Suprapubic skin (tissue), 4 donors: ENCODE measurements at regions not wholly inside any gene's neighbourhood (a gene's known extent, or its start where the extent isn't known, plus 50 kb on each side); places are given as distances from the start of the nearest gene placed in this dataset.

Experiments
- DNase-seq, 2 donors: peaks; one replicate each; pipeline ENCODE4 v3.0.0-alpha.2; 2019; ENCODE audit warnings: low spot score in 2 of 2
- H3K27ac ChIP-seq: fragments of 200-600 bp; sonication (generic); one replicate; pipeline ENCODE4 v1.5.1; 2019
- H3K27me3 ChIP-seq: fragments of 200-600 bp; sonication (generic); one replicate; pipeline ENCODE4 v1.5.1; 2019
- H3K36me3 ChIP-seq: fragments of 200-600 bp; sonication (generic); one replicate; pipeline ENCODE4 v1.5.1; 2019
- H3K4me1 ChIP-seq: fragments of 200-600 bp; sonication (generic); one replicate; pipeline ENCODE4 v1.5.1; 2019
- H3K4me3 ChIP-seq: fragments of 200-600 bp; sonication (generic); one replicate; pipeline ENCODE4 v1.5.1; 2019; ENCODE audit warnings: mild to moderate bottlenecking
- H3K9me3 ChIP-seq: fragments of 200-600 bp; sonication (generic); one replicate; pipeline ENCODE4 v1.5.1; 2019
- CTCF ChIP-seq, 2 donors: fragments of 200-600 bp in 1 of 2; fragments of 450-650 bp in 1 of 2; sonication (generic) in 1 of 2; IDR thresholded peaks; one replicate each; pipeline ENCODE4 v1.5.1; 2016 to 2019; ENCODE audit warnings: antibody characterized with exemption in 2 of 2, mild to moderate bottlenecking in 1 of 2, moderate library complexity in 1 of 2
- EP300 ChIP-seq: sonication (generic); formaldehyde crosslinking; IDR thresholded peaks from one replicate; pipeline ENCODE4 v1.6.1; 2017; ENCODE audit warnings: antibody characterized with exemption
- POLR2A ChIP-seq, 2 donors: fragments of 450-650 bp; IDR thresholded peaks; one replicate each; pipeline ENCODE4 v1.6.1; 2017; ENCODE audit warnings: antibody characterized with exemption in 2 of 2, mild to moderate bottlenecking in 2 of 2, moderate library complexity in 2 of 2
- POLR2AphosphoS5 ChIP-seq, 3 donors: sonication (generic); formaldehyde crosslinking; IDR thresholded peaks; one replicate each; pipeline ENCODE4 v1.6.1; 2017; ENCODE audit warnings: antibody characterized with exemption in 3 of 3
- WGBS: methylation state at CpG from one replicate; pipeline ENCODE4 v1.1.5; 2018; 5-methylcytosine and 5-hydroxymethylcytosine counted together

GRCh38 chr5:82596451-82596850 lies 318.3 kb upstream of the RPS23 start:
- Histone ChIP-seq H3K4me1 (no peaks in the 10 kb centered on the region), H3K36me3 (no peaks in the 10 kb centered on the region), H3K27me3 (no peaks in the 10 kb centered on the region), H3K27ac (no peak overlapping the region), H3K4me3 (no peak overlapping the region), H3K9me3 (no peaks in the 10 kb centered on the region)
- DNase-seq = no peak
- TF ChIP-seq EP300 = no peak
- no peak for TF ChIP-seq POLR2A (IDR thresholded peaks at IDR 0.05)
- TF ChIP-seq CTCF (IDR thresholded peaks at IDR 0.05) = no peak
- WGBS = 93% methylated on average over 5 of the region's 5 CpGs

GRCh38 chr5:82595113-82595512 lies 317.0 kb upstream of the RPS23 start:
- no peaks in the 10 kb centered on the region for H3K9me3 ChIP-seq
- H3K4me1 ChIP-seq = no peaks in the 10 kb centered on the region
- DNase-seq = no peak
- H3K4me3 ChIP-seq = no peak overlapping the region
- H3K27me3 ChIP-seq = no peaks in the 10 kb centered on the region
- no peak overlapping the region for H3K27ac ChIP-seq
- no peak for TF ChIP-seq EP300
- TF ChIP-seq POLR2AphosphoS5 (IDR thresholded peaks at IDR 0.05) = no peak
- no peak for TF ChIP-seq POLR2A (IDR thresholded peaks at IDR 0.05)
- no peak for TF ChIP-seq CTCF (IDR thresholded peaks at IDR 0.05)
- no peaks in the 10 kb centered on the region for H3K36me3 ChIP-seq
- WGBS = 79% methylated on average over 4 of the region's 4 CpGs

GRCh38 chr5:82594097-82594496 lies 315.9 kb upstream of the RPS23 start:
- 80% methylated on average over 1 of the region's 1 CpG for WGBS
- no peaks in the 10 kb centered on the region for H3K27me3 ChIP-seq

GRCh38 chr5:82593481-82593880 lies 315.3 kb upstream of the RPS23 start:
- no peak for TF ChIP-seq POLR2A (IDR thresholded peaks at IDR 0.05)
- no peak for TF ChIP-seq CTCF (IDR thresholded peaks at IDR 0.05)
- TF ChIP-seq EP300 = no peak
- TF ChIP-seq POLR2AphosphoS5 (IDR thresholded peaks at IDR 0.05) = no peak

More at GRCh38 chr5:82594097-82594496, 315.9 kb upstream of the RPS23 start:
- Histone ChIP-seq H3K4me3 (no peak overlapping the region), H3K4me1 (no peaks in the 10 kb centered on the region), H3K9me3 (no peaks in the 10 kb centered on the region), H3K36me3 (no peaks in the 10 kb centered on the region), H3K27ac (no peak overlapping the region)
- no peak for TF ChIP-seq POLR2AphosphoS5 (IDR thresholded peaks at IDR 0.05)
- TF ChIP-seq EP300 = no peak
- TF ChIP-seq CTCF (IDR thresholded peaks at IDR 0.05) = no peak
- no peak for TF ChIP-seq POLR2A (IDR thresholded peaks at IDR 0.05)
- no peak for DNase-seq

GRCh38 chr5:82591021-82591515 lies 312.9 kb upstream of the RPS23 start:
- no peak for DNase-seq

More at GRCh38 chr5:82593481-82593880, 315.3 kb upstream of the RPS23 start:
- Histone ChIP-seq H3K4me1 (no peaks in the 10 kb centered on the region), H3K36me3 (no peaks in the 10 kb centered on the region), H3K4me3 (no peak overlapping the region), H3K9me3 (no peaks in the 10 kb centered on the region), H3K27me3 (no peaks in the 10 kb centered on the region), H3K27ac (no peak overlapping the region)
- no peak for DNase-seq
- 55% methylated on average over 1 of the region's 1 CpG for WGBS

GRCh38 chr5:82590112-82590511 lies 312.0 kb upstream of the RPS23 start:
- no peak for DNase-seq
- no peaks in the 10 kb centered on the region for H3K4me1 ChIP-seq

More at GRCh38 chr5:82591021-82591515, 312.9 kb upstream of the RPS23 start:
- no peak for TF ChIP-seq POLR2AphosphoS5 (IDR thresholded peaks at IDR 0.05)
- TF ChIP-seq POLR2A (IDR thresholded peaks at IDR 0.05) = no peak
- TF ChIP-seq EP300 = no peak
- H3K36me3 ChIP-seq = no peaks in the 10 kb centered on the region
- no peaks in the 10 kb centered on the region for H3K9me3 ChIP-seq
- no peak overlapping the region for H3K4me3 ChIP-seq
- H3K27me3 ChIP-seq = no peaks in the 10 kb centered on the region
- no peaks in the 10 kb centered on the region for H3K4me1 ChIP-seq
- no peak overlapping the region for H3K27ac ChIP-seq

More at GRCh38 chr5:82590112-82590511, 312.0 kb upstream of the RPS23 start:
- Histone ChIP-seq H3K36me3 (no peaks in the 10 kb centered on the region), H3K9me3 (no peaks in the 10 kb centered on the region), H3K27ac (no peak overlapping the region), H3K4me3 (no peak overlapping the region), H3K27me3 (no peaks in the 10 kb centered on the region)
- TF ChIP-seq POLR2A (IDR thresholded peaks at IDR 0.05) = no peak
- no peak for TF ChIP-seq CTCF (IDR thresholded peaks at IDR 0.05)
- TF ChIP-seq EP300 = no peak
- TF ChIP-seq POLR2AphosphoS5 (IDR thresholded peaks at IDR 0.05) = no peak
- 84% methylated on average over 1 of the region's 1 CpG for WGBS
